ENCODE measurements at regions not wholly inside any gene's neighbourhood (a gene's known extent, or its start where the extent isn't known, plus 50 kb on each side); places are given as distances from the start of the nearest gene placed in this dataset.

- peaks cover 6% of the 10 kb centered on the region for H3K27me3 ChIP-seq (ENCODE audit: insufficient read depth, low read length)
- no peak overlapping the region for H3K4me2 ChIP-seq (ENCODE audit: low read length)
- no peaks in the 10 kb centered on the region for H3K79me2 ChIP-seq (ENCODE audit: insufficient read depth, low read length)
- no peaks in the 10 kb centered on the region for H3K36me3 ChIP-seq (ENCODE audit: insufficient read depth, low read length)
- H3K9me3 ChIP-seq (ENCODE audit: insufficient read depth, low read depth, low read length), result no peaks in the 10 kb centered on the region
- H3K9ac ChIP-seq (ENCODE audit: low read length), result no peak overlapping the region
- FAIRE-seq, result no peak
- Mint-ChIP-seq H3K27me3 (ENCODE audit: low read depth, unreplicated experiment) (peaks cover 43% of the 10 kb centered on the region), H3K9me3 (ENCODE audit: unreplicated experiment) (no peaks in the 10 kb centered on the region), H3K36me3 (ENCODE audit: low read depth, unreplicated experiment) (no peaks in the 10 kb centered on the region), H3K27ac (ENCODE audit: unreplicated experiment) (no peak overlapping the region), H3K4me3 (ENCODE audit: unreplicated experiment) (peak overlapping the region; percentile 25), H3K4me1 (ENCODE audit: low read depth, unreplicated experiment) (no peaks in the 10 kb centered on the region)
- H3K4me3 ChIP-seq (ENCODE audit: insufficient read depth, low read depth, low read length), result no peak overlapping the region
- no peaks in the 10 kb centered on the region for H3K4me1 ChIP-seq (ENCODE audit: insufficient read depth, low read length)
- no peaks in the 10 kb centered on the region for H4K20me1 ChIP-seq (ENCODE audit: insufficient read depth, low read length)
- DNase-seq (ENCODE audit: low read depth), result no peak
- H3K27ac ChIP-seq (ENCODE audit: low read depth, low read length), result no peak overlapping the region
- peak overlapping the region; percentile 10 for H2AFZ ChIP-seq (ENCODE audit: low read depth, low read length)
- TF ChIP-seq CTCF (IDR thresholded peaks at IDR 0.05; ENCODE audit: insufficient read depth, low read depth, low read length) (no peak), EZH2 (IDR thresholded peaks at IDR 0.05; ENCODE audit: insufficient read depth, low read length) (no peak)
These were observed 134.8 kb upstream of the KLF4 start for GRCh38 chr9:107624234-107624948.

GRCh38 chr9:107621436-107621835 lies 131.9 kb upstream of the KLF4 start:
- H4K20me1 ChIP-seq (ENCODE audit: insufficient read depth, low read length), result no peaks in the 10 kb centered on the region
- no peaks in the 10 kb centered on the region for H3K36me3 Mint-ChIP-seq (ENCODE audit: low read depth, unreplicated experiment)
- H3K4me2 ChIP-seq (ENCODE audit: low read length), result no peak overlapping the region
- no peak overlapping the region for H3K4me3 ChIP-seq (ENCODE audit: insufficient read depth, low read depth, low read length)
- H3K9me3 ChIP-seq (ENCODE audit: insufficient read depth, low read depth, low read length), result no peaks in the 10 kb centered on the region
- H3K27ac ChIP-seq (ENCODE audit: low read depth, low read length), result no peak overlapping the region
- no peaks in the 10 kb centered on the region for H3K79me2 ChIP-seq (ENCODE audit: insufficient read depth, low read length)
- peaks cover 6% of the 10 kb centered on the region for H3K27me3 ChIP-seq (ENCODE audit: insufficient read depth, low read length)
- H3K4me1 Mint-ChIP-seq (ENCODE audit: low read depth, unreplicated experiment), result no peaks in the 10 kb centered on the region
- no peak overlapping the region for H3K27ac Mint-ChIP-seq (ENCODE audit: unreplicated experiment)
- FAIRE-seq (no peak), DNase-seq (ENCODE audit: low read depth) (no peak)
- no peak for TF ChIP-seq EZH2 (IDR thresholded peaks at IDR 0.05; ENCODE audit: insufficient read depth, low read length)
- TF ChIP-seq CTCF (IDR thresholded peaks at IDR 0.05; ENCODE audit: insufficient read depth, low read depth, low read length), result no peak
- H3K9me3 Mint-ChIP-seq (ENCODE audit: unreplicated experiment), result no peaks in the 10 kb centered on the region
- no peaks in the 10 kb centered on the region for H3K4me1 ChIP-seq (ENCODE audit: insufficient read depth, low read length)
- H3K9ac ChIP-seq (ENCODE audit: low read length), result no peak overlapping the region
- no peaks in the 10 kb centered on the region for H3K36me3 ChIP-seq (ENCODE audit: insufficient read depth, low read length)
- peaks cover 34% of the 10 kb centered on the region for H3K27me3 Mint-ChIP-seq (ENCODE audit: low read depth, unreplicated experiment)
- no peak overlapping the region for H3K4me3 Mint-ChIP-seq (ENCODE audit: unreplicated experiment)
- H2AFZ ChIP-seq (ENCODE audit: low read depth, low read length), result no peak overlapping the region

- H3K4me3 Mint-ChIP-seq (ENCODE audit: unreplicated experiment), result no peak overlapping the region
- no peaks in the 10 kb centered on the region for H3K9me3 Mint-ChIP-seq (ENCODE audit: unreplicated experiment)
- no peak for FAIRE-seq
- no peak overlapping the region for H3K27ac Mint-ChIP-seq (ENCODE audit: unreplicated experiment)
- Histone ChIP-seq H3K79me2 (ENCODE audit: insufficient read depth, low read length) (no peaks in the 10 kb centered on the region), H2AFZ (ENCODE audit: low read depth, low read length) (no peak overlapping the region), H3K27ac (ENCODE audit: low read depth, low read length) (no peak overlapping the region), H3K27me3 (ENCODE audit: insufficient read depth, low read length) (peaks cover 6% of the 10 kb centered on the region), H3K9ac (ENCODE audit: low read length) (no peak overlapping the region), H3K4me2 (ENCODE audit: low read length) (no peak overlapping the region), H3K4me1 (ENCODE audit: insufficient read depth, low read length) (no peaks in the 10 kb centered on the region), H3K9me3 (ENCODE audit: insufficient read depth, low read depth, low read length) (no peaks in the 10 kb centered on the region), H3K4me3 (ENCODE audit: insufficient read depth, low read depth, low read length) (no peak overlapping the region), H3K36me3 (ENCODE audit: insufficient read depth, low read length) (no peaks in the 10 kb centered on the region), H4K20me1 (ENCODE audit: insufficient read depth, low read length) (no peaks in the 10 kb centered on the region)
- H3K4me1 Mint-ChIP-seq (ENCODE audit: low read depth, unreplicated experiment), result no peaks in the 10 kb centered on the region
- no peaks in the 10 kb centered on the region for H3K36me3 Mint-ChIP-seq (ENCODE audit: low read depth, unreplicated experiment)
- TF ChIP-seq CTCF (IDR thresholded peaks at IDR 0.05; ENCODE audit: insufficient read depth, low read depth, low read length) (no peak), EZH2 (IDR thresholded peaks at IDR 0.05; ENCODE audit: insufficient read depth, low read length) (no peak)
- no peak for DNase-seq (ENCODE audit: low read depth)
- H3K27me3 Mint-ChIP-seq (ENCODE audit: low read depth, unreplicated experiment), result peaks cover 37% of the 10 kb centered on the region
These were observed 131.2 kb upstream of the KLF4 start for GRCh38 chr9:107620801-107621200.

Measured in astrocyte (in vitro differentiated cells and primary cell).